GM18907 (cell line): ENCODE measurements at regions not wholly inside any gene's neighbourhood (a gene's known extent, or its start where the extent isn't known, plus 50 kb on each side); places are given as distances from the start of the nearest gene placed in this dataset.
"Not testable (repeated sequence)": the region's sequence is repeated elsewhere in the genome, so short reads cannot be mapped to it uniquely, and the experiment has no call there.

Experiments
- ATAC-seq: cut with Tn5 transposase; IDR thresholded peaks from one replicate; pipeline ENCODE4 v1.9.1; 2021; ENCODE audit warnings: mild to moderate bottlenecking, moderate library complexity; ENCODE audit not compliant: unreplicated experiment

DNA sequence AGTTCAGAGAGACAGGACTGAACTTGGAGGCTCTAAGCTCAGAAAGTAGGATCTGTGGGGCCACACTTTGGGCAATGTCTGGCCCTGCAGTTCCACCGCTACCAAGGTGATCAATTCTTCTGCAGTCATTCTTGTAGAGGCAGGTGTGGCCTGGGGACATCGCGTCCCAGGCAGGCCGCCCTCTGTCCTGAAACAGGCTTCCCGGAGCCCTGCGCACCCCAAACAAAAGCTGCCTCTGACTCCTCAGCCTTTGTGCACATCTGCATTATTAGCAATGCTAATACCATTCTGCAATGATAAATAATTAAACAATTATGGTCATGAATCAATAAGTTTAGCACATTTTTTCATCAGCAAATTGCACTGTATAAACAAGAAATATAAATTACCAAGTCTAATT lies 160.2 kb downstream of the URI1 start:
- ATAC-seq, result no peak

DNA sequence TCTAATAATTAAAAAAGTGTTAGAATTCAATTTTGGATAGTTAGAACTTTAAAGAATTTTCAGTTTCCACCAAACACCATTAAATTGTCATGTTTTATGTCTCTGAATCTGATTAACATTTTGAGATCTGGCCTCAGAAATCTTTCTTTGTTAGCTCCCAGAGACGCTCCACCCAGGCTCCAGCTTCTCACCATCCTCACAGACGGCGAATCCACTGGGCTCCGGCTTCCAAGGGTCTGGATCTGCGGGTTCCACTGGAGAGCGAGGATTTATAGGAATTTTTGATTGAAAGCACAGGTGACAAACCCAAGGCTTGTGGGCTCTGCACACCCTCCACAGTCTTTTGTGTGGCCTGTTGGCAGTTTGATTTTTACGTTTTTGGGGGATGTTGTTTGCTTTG lies 160.6 kb downstream of the URI1 start:
- no peak for ATAC-seq

DNA sequence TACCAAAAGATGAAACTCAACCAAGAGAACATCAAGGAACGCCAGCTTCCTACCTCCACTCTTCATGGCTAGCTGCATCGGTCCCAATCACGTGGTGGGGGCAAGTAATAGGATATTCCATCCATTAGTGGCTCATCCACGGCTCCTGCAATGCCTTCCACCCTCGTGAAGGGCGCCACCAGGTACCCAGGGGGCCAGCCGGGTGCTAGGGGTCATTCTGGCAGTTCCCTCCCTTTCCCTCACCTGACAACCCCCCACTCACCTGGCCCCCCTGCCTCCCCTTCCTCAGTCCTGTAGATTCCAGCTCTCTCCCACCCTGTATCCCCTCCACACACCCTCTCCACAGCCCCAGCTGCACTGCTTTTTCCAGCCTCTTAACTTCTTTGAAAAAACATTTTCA lies 161.9 kb downstream of the URI1 start:
- no peak for ATAC-seq

DNA sequence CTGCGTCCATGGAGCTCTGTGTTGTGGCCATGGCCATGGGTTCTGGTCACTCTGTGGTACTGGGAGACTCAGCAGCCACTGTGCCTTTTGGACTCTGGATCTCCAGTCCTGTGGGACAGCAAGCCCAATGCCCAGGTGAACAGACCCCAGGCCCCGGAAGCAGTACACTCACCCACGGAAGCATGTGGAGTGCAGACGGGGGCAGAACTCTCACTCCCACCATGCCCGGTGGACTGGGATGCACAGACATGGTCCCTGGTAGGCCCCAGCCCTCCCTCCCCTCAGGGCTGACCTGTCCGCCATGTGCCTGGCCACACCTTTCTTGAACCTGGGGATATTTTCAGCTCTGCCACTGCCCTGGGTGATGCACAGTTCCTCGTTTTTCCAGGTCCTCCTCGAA lies 163.3 kb downstream of the URI1 start:
- ATAC-seq, result no peak

DNA sequence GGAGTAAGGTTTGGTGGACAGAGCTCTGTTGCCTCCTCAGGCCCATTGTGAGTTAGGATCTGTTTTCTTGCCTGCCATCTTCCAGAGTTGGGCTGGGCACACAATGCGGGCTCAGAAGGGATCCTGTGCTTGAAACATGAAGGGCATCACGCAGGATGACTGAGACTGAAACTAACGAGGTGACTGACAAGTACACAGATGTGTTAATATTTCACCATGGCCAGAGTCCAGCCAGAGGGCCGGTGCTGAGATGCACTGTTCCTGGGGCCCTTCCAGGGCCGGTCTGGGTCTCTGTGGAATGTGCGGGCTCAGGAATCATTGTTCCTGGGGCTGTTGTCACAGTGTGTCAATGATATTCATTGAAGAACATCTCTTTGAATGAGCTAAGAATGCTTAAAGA lies 163.7 kb downstream of the URI1 start:
- ATAC-seq, result no peak

DNA sequence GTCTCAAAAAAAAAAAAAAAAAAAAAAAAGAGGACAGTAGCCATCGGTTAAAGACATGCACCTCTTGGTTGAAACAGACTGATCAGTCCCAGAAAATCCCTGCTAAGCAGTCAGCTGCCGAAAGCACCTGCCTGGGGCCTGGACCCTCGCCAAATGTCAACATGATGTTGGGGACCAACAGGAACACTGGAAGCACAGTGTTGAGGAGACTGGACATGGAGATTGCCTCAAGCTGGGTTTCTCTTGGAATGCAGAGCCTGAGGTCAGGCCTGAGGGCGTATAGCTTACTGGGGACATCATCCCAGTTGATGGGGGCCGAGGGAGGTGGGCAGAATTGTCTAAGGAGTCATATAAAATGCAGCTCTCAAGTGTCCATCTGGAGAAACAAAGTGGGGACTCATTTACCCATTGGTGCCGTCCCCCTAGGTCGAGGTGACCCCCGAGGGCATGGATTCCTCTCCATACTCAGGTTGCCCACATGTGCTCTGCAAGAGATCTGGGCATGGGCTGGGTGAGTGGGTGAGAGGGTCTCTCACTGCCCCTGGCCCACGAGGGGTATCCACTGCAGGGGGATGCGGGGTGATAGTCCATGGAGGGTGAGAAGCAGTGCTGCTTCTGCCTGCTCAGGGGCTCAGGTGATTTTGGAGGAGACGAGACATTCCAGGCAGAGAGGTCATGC lies 164.5 kb downstream of the URI1 start:
- ATAC-seq, result no peak

DNA sequence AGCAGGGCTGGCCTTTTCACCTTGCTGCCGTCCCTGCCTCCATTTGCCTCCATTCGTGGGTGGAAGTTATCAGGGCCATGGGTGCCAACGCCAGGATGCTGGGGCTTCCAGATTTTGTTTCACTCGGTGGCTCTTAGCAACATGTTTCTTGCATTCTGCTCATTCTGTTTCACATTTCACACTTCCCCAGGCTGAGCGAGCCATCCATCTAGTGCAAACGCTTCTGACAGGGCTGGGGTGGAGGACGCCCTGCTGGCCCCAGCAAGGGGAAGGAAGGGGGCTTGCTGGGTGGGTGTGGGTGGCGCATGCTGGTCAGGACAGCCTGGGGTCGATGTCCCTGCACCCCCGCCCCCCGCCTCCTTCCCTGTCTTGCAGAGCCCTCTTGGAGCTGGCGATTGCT lies 165.2 kb downstream of the URI1 start:
- no peak for ATAC-seq

DNA sequence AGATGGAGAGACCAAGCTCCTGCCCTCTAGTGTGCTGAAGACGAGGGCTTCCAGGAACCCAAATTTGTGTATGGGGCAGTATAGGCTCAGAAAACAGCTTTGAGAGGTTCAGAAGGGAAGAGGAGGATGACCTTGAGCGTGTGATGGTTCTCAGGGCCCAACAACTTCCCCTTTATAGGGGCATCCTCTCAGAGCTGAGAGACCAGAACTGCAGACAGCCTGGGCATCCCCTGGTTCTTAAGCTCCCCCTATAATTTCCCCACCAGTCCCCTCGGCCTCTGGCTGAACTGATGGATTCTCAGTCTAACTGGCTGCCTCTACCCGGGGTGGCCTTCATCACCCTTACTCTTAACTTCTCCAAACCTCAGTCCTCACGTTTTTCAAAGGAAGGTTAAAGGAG lies 167.5 kb downstream of the URI1 start:
- ATAC-seq, result no peak

DNA sequence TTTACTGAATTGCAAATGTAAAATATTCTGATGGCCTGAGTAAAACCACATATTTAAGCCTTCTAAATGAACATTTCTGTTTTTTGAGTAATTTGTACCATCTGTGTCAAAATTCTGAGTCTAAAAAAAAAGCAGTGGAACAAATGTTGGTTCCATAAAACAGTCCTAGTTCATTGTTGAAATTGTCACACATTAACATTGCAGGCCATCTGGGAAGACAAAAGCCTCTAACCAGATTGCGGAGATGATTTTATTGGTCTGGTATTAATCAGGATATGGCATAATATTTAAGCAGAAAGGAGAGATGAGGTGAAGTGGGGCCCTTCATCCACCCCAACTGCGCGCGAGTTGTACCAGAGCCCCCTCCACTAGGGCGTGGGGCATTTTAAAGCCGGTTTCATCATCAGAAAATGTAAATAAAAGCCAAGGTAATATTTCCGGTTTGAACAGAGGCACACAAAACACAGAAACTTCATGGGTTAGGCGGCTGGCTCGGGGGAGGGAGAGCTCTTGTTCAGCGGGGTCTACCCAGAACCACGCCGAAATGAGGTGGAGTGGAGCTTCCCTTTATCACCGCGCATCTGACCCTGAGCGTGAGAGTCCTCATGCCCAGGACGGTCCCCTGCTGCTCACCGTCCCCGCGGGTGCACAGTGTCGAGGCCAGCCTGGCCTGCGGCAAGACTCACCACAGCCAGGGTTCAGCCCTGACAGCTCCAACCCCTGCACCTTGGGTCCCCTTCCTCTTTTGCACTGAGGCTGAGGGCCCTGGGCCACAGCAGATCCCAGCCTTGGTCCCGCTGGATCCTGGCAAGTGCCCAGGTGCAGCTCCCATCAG lies 169.2 kb downstream of the URI1 start:
- ATAC-seq, result no peak

DNA sequence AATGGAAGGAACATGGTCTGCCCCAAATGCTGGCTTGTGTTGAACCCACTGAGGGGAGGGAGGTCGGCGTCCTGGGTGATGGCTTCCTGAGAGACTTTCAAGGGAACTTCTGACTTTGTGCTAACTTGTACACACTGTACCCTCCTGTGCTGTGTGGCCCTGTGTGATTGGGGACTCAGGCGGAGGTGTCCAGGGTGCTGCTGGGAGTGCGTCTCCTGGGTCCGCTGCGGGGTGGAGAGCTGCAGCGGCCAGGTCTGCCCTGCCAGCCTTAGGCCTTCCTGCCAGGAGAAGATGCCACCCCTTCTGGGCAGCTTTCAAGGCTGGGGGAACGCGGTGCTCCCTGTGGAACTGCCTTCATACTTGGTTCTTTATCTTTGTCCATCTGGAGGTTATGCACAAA lies 170.1 kb downstream of the URI1 start:
- no peak for ATAC-seq

DNA sequence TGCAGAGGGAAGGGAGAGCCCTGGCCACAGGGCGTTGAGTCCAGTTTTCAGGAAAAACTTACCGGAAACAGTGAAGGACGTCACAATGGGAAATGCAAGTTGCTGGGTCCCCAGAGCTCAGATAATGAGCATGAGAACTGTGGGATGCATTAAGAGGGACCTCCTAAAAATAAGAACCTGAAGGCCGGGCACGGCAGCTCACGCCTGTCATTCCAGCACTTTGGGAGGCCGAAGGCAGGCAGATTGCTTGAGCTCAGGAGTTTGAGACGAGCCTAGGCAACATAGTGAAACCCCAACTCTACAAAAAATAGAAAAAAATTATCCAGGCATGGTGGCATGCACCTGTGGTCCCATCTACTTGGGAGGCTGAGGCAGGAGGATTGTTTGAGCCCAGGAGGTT lies 170.6 kb downstream of the URI1 start:
- ATAC-seq, result no peak

DNA sequence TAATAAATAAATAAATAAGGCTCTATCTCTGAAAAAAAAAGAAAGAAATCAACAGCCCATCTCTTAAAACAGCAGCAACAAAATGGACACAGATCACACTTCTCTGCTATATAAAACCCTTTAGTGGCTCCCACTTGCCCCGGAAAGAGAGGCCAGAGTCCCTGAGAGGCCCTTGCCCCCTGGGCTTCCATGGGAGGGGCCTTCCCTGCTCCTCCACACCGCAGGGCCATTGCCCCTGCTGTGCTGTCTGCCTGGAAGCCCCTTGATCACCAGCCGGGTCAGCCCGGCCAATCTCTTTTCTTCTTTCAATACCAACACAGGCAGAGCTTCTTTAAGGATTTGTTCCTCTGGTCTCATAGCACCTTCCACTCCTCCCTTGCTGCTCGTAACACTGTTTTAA lies 171.1 kb downstream of the URI1 start:
- ATAC-seq, result no peak

DNA sequence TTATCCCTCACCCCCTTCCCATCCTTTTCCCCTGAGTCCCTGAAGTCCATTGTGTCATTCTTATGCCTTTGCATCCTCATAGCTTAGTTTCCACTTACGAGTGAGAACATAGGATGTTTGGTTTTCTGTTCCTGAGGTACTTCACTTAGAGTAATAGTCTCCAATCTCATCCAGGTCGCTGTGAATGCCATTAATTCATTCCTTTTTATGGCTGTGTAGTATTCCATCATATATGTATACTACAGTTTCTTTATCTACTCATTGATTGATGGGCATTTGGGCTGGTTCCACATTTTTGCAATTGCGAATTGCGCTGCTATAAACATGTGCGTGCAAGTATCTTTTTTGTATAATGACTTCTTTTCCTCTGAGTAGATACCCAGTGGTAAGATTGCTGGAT lies 172.1 kb downstream of the URI1 start:
- not testable (repeated sequence) for ATAC-seq

DNA sequence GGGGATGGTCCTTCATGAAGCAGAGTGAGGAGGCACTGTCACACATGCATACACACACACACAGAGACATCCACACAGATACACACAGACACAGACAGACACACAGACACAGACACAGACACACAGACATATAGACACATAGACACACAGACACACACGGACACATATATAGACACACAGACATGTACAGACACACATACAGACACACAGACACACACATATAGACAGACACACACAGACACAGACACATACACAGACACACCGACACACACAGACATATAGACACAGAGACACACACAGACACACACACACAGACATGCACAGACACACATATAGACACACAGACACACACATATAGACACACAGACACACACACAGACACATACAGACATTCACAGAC lies 173.9 kb downstream of the URI1 start:
- ATAC-seq, result no peak

DNA sequence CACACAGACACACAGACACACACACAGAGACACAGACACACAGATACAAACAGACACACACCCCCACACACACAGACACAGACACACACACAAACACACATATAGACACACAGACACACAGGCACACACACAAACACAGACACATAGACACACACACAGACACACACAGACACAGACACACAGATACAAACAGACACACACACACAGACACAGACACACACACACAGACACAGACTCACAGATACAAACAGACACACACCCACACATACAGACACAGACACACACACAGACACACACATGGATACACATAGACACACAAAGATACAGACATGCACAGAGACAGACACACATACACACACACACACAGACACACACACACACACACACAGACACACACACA lies 174.5 kb downstream of the URI1 start:
- ATAC-seq, result no peak

DNA sequence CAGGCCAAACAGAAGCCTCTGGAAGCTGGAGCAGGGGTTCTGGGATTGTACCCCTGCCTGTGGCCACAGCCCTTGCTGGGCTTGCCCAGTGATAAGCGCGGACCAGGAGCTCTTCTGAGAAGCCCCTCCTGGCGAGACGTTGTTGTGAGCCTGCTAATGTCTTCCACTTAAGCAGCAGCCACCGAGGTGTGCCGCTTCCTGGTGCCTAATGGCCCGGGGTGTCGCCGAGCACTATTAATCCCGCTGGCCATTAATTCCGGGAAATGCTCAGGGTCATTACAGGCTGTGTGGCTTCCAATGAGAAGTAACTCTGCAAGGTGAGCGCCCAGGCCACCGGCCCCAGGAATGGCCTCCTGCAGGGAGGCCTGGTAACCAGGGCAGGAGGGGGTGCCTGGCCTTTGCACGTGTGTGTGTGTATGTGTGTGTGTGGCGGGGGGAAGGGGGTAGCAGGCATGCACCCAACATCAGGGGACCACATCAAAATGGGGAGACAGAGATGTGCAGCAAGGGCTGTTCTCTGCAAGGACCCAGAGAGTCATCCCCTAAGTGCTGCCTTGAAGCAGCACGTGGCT lies 175.0 kb downstream of the URI1 start:
- ATAC-seq, result no peak

DNA sequence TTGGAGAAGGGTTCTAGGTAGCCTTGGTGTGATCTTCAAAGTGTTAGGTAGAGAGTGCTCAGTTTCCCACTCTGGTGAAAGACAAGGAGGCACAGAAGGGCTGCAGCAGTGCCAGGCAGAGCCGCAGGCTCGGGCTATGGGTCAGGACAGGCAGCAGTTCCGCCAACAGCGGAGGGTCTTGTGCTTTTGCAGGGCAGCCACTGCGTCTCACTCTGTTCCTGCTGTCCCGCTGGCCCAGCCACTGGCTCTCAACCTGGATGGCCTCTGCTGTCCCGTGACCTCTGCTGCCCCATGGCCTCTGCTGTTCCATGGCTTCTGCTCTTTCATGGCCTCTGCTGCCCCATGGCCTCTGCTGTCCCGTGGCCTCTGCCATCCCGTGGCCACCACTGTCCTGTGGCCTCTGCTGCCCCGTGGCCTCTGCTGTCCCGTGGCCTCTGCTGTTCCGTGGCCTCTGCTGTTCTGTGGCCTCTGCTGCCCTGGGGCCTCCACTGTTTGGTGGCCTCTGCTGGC lies 175.7 kb downstream of the URI1 start:
- ATAC-seq, result no peak

DNA sequence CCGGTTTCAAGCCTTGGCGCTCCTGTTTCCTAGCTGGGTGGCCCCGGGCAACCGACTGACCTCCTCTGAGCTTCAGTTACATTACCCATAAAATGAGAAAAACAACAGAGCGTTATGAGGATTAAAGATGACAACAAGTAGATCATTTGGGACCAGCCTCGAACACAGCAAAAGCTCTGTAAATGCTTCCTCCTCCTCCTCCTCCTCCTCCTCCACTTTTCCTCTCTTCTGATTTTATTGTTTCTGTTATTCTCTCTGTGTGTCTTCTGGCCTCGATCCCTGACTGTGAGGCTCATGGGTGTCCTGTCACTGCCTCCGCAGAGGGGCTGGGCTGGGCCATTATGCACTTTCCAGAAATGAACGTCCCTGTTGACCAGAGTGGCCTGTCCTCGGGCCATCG lies 176.2 kb downstream of the URI1 start:
- no peak for ATAC-seq

DNA sequence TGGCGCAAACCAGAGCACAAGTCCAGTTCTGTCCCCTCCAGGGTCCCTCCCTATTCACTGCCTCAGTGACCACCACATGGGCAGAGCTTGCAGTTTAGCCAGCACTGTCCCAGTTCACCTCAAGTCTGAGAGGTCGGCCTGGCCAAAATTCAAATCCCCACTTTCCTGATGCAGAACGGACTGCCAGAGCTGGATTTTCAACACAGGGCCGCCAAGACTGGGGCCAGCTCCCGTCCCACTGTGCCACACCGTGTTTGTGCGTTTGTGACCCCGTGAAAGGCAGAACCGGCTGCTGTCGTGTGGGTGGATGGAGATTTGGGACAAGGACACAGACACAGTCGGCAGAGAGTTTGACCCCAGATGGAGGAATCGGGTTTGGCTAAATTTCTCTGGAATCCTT lies 176.7 kb downstream of the URI1 start:
- ATAC-seq, result no peak

DNA sequence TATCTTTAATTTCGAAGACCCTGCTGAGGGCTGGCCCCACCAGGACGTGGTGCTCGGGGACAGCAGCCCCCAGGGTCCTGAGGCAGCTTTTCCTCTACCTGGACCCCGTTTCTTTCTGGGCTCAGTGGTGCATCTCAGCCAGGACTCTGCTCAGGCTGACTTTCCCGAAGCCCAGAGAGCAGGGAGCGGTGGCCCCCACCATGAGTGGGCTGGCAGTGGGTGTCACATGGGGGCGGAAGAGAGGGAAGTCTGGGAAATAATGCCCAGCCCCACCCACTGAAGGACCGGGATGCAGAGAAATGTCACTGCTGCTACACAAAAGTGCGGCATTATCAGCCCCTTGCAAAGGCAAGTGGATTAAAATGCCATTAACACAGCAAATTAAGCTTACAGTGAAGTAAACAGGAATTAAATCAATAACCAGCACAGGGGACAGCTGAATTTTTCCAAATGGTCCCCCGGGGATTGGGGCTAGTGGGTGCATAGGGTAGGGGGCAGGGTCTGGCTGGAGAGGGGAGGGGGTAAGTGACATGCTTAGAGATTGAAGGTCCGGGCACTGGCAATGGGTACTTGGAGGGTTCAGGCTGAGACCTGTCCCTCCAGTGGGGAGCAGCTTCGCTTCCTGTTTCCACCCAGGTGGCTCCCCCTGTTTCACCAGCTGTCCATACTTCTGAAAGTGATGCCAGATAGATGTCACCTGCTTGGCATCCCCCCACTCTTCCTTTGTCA lies 177.3 kb downstream of the URI1 start:
- no peak for ATAC-seq

DNA sequence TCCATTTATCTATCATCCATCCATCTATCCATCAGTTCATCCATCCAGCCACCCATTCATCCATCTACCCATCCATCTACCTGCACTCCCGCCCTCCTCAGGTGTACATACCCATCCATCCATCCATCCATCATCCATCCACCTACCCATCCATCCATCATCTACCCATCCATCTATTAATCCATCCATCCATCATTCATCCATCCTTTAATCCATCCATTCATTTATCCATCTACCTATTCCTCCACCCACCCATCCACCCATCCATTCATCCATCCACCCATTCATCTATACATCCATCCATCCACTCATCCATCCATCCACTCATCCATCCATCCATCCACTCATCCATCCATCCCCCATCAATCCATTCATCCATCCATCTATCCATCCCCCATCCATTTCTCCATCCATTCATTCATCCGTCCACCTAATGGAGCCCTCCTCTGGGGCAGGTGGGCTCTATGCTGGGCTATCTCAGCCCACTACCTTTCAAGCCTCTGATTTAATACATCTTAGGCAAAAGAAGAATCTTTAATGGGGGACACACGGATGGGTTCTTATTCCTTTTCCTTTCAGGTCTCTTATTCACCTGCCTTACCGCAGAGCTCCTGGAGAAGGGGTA lies 178.9 kb downstream of the URI1 start:
- ATAC-seq, result no peak
